B cell (primary cell): ENCODE measurements at regions not wholly inside any gene's neighbourhood (a gene's known extent, or its start where the extent isn't known, plus 50 kb on each side); places are given as distances from the start of the nearest gene placed in this dataset.

Experiments
- ATAC-seq: fragments of 200-7000 bp; cut with Tn5 transposase; one replicate; pipeline ENCODE4 v1.10.0; 2021; ENCODE audit warnings: low read depth, mild to moderate bottlenecking, moderate number of reproducible peaks, moderate library complexity
- CTCF ChIA-PET: fragments of 350-600 bp; sonication (Branson Sonifier 250); formaldehyde crosslinking; loops from one replicate; lab custom pipeline; 2021; ENCODE audit warnings: antibody characterized with exemption, inconsistent platforms; lab: Charles Lee
- POLR2A ChIA-PET: fragments of 350-600 bp; sonication (Branson Sonifier 250); formaldehyde crosslinking; loops from one replicate; lab custom pipeline; 2021; ENCODE audit warnings: antibody characterized with exemption; lab: Charles Lee
- DNase-seq: peaks from one replicate; pipeline ENCODE4 v3.0.0; 2013
- H2AFZ ChIP-seq: 2 replicates; pipeline ENCODE4 v1.6.1; 2012; ENCODE audit warnings: mild to moderate bottlenecking, low read depth, low read length; ENCODE audit not compliant: insufficient read depth, poor library complexity, severe bottlenecking
- H3K27ac ChIP-seq, 2 donors: 1 replicate in 1 of 2; 2 replicates in 1 of 2; pipeline ENCODE4 v1.5.1; 2012 to 2013; ENCODE audit warnings: low read length in 2 of 2, mild to moderate bottlenecking in 2 of 2, moderate library complexity in 1 of 2
- H3K27me3 ChIP-seq, 4 experiments: fragments of 200-600 bp in 1 of 4; sonication (generic) in 1 of 4; replicated peaks in 1 of 4; 1 replicate in 2 of 4; 2 replicates in 2 of 4; pipeline versions ENCODE4 v1.6.1 to v1.7.0; 2013 to 2016; ENCODE audit warnings: low read length in 3 of 4, mild to moderate bottlenecking in 2 of 4, mixed read lengths in 1 of 4, moderate library complexity in 1 of 4; ENCODE audit not compliant: insufficient read depth in 4 of 4, control insufficient read depth in 3 of 4; ENCODE audit errors: control extremely low read depth in 1 of 4
- H3K36me3 ChIP-seq, 2 experiments: replicated peaks in 1 of 2; 1 replicate in 1 of 2; 2 replicates in 1 of 2; pipeline versions ENCODE4 v1.6.1 to v1.7.1; 2013; ENCODE audit warnings: low read length in 1 of 2; ENCODE audit not compliant: insufficient read depth in 2 of 2, control insufficient read depth in 1 of 2; ENCODE audit errors: control extremely low read depth in 1 of 2, extremely low read depth in 1 of 2
- H3K4me1 ChIP-seq, 2 donors: fragments of 200-600 bp in 1 of 2; sonication (generic) in 1 of 2; 1 replicate in 1 of 2; 2 replicates in 1 of 2; pipeline versions ENCODE4 v1.5.1 to v1.6.1; 2013 to 2017; ENCODE audit warnings: low read length in 2 of 2; ENCODE audit not compliant: control insufficient read depth in 2 of 2, insufficient read depth in 2 of 2
- H3K4me2 ChIP-seq: replicated peaks from 2 replicates; pipeline ENCODE3; 2012; ENCODE audit warnings: mild to moderate bottlenecking, low read depth, low read length; ENCODE audit not compliant: poor library complexity, severe bottlenecking
- H3K4me3 ChIP-seq, 5 experiments: fragments of 200-600 bp in 1 of 5; sonication (generic) in 1 of 5; 1 replicate in 3 of 5; 2 replicates in 2 of 5; pipeline versions ENCODE4 v1.5.1 to v1.7.0; 2011 to 2016; ENCODE audit warnings: low read length in 4 of 5, mild to moderate bottlenecking in 4 of 5, low read depth in 2 of 5, control low read depth in 1 of 5, moderate library complexity in 1 of 5; ENCODE audit not compliant: insufficient read depth in 1 of 5; ENCODE audit errors: control extremely low read depth in 1 of 5, extremely low read depth in 1 of 5
- H3K79me2 ChIP-seq: fragments of 200-600 bp; sonication (generic); one replicate; pipeline ENCODE4 v1.6.0; 2016; ENCODE audit warnings: low read length; ENCODE audit not compliant: control insufficient read depth, insufficient read depth
- H3K9ac ChIP-seq: fragments of 200-600 bp; sonication (generic); 2 replicates; pipeline ENCODE4 v1.6.1; 2017; ENCODE audit warnings: mild to moderate bottlenecking, low read length, moderate library complexity
- H3K9me3 ChIP-seq, 3 donors: one replicate each; pipeline versions ENCODE4 v1.6.1 to v1.7.1; 2013; ENCODE audit warnings: low read length in 2 of 3; ENCODE audit not compliant: control insufficient read depth in 2 of 3, insufficient read depth in 1 of 3; ENCODE audit errors: control extremely low read depth in 1 of 3
- H4K20me1 ChIP-seq: 2 replicates; pipeline ENCODE4 v1.6.0; 2012; ENCODE audit warnings: mild to moderate bottlenecking, low read length; ENCODE audit not compliant: insufficient read depth, control insufficient read depth, poor library complexity, severe bottlenecking
- H3K27ac Mint-ChIP-seq: one replicate; pipeline ENCODE4 v1.8.0; 2021; ENCODE audit warnings: mixed read lengths
- H3K27me3 Mint-ChIP-seq: one replicate; pipeline ENCODE4 v1.8.0; 2021; ENCODE audit warnings: mixed read lengths
- H3K4me1 Mint-ChIP-seq: one replicate; pipeline ENCODE4 v1.8.0; 2021; ENCODE audit warnings: mixed read lengths
- H3K4me3 Mint-ChIP-seq: one replicate; pipeline ENCODE4 v1.8.0; 2021; ENCODE audit warnings: mixed read lengths
- H3K9me3 Mint-ChIP-seq: one replicate; pipeline ENCODE4 v1.8.0; 2022; ENCODE audit warnings: mixed read lengths; ENCODE audit not compliant: insufficient read depth
- CTCF ChIP-seq: fragments of 200-600 bp; IDR thresholded peaks from one replicate; pipeline ENCODE4 v1.8.0; 2022; ENCODE audit warnings: antibody characterized with exemption, mild to moderate bottlenecking
- EZH2 ChIP-seq: IDR thresholded peaks from 2 replicates; pipeline ENCODE4 v1.6.1; 2012; ENCODE audit warnings: borderline replicate concordance, low read depth, mild to moderate bottlenecking, moderate library complexity, low read length; ENCODE audit not compliant: insufficient read depth, poor library complexity, severe bottlenecking
- WGBS: methylation state at CpG from one replicate; pipeline ENCODE4 v1.1.5; 2013; ENCODE audit warnings: missing lambda C conversion rate; ENCODE audit not compliant: insufficient coverage; 5-methylcytosine and 5-hydroxymethylcytosine counted together
- intact Hi-C: fragments of 100-400 bp; cut with micrococcal nuclease; formaldehyde crosslinking; loops from one replicate; pipeline ENCODE4 v1.10.0; 2022

- intact Hi-C loops = no loop called here
- Histone ChIP-seq H3K27me3 (no peaks in the 10 kb centered on the region), H3K4me1 (no peaks in the 10 kb centered on the region), H3K36me3 (no peaks in the 10 kb centered on the region), H3K4me2 (no peak overlapping the region), H3K9ac (no peak overlapping the region), H3K4me3 (no peak overlapping the region), H4K20me1 (no peaks in the 10 kb centered on the region), H3K9me3 (peaks cover 0 to 8% (median 0%) of the 10 kb centered on the region in 3 donors), H3K27ac (no peak overlapping the region), H2AFZ (no peak overlapping the region), H3K79me2 (no peaks in the 10 kb centered on the region)
- ATAC-seq (no peak), DNase-seq (no peak)
- no peaks in the 10 kb centered on the region for H3K27me3 Mint-ChIP-seq
- no peaks in the 10 kb centered on the region for H3K4me1 Mint-ChIP-seq
- ChIA-PET CTCF (no interaction called here), POLR2A (no interaction called here)
- WGBS = 94% methylated on average over 8 of the region's 10 CpGs
- TF ChIP-seq CTCF (no peak), EZH2 (no peak)
- no peak overlapping the region for H3K27ac Mint-ChIP-seq
- H3K9me3 Mint-ChIP-seq = peaks cover 3% of the 10 kb centered on the region
- no peak overlapping the region for H3K4me3 Mint-ChIP-seq
These were observed 96.6 kb upstream of the NPTX2 start for GRCh38 chr7:98520356-98520951.

DNA sequence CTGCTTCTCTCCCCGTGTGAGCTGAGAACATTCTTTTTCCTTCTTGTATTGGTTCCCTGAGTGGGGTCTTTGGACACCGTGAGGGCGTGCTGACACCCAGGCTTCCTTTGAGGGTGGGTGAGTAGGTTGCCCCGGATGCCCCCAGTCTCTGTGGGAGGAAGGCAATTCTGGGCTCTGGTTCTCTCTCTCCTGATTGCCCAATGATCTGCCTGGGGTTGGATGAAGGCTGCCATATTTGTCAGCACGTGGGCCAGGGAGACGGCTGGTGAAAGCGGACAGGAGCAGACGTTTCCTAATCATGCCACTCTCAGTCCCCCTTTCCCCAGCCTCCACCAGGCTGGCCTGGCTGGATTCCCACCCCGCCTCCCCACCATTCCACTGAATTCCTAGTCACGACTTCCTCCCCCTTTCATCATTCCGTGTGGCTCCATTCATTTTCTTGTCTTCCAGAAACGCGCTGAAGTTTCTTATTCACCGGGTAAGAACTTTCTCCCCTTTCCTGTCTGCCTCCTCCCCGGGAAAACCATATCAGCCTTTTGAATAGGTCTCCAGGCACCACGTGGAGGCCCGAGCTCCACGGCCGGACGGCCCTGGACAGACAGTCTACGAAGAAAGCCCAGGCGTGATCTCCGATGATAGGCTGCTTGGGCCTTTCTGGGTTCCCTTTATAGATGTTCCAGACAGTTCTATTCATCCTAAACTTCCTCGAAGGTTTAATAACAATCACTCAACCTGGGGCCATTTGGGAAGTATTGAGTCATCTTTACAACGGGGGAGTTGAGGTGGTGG is 98.7 kb upstream of the NPTX2 start:
- 88% methylated on average over 18 of the region's 25 CpGs for WGBS
- Histone ChIP-seq H2AFZ (no peak overlapping the region), H4K20me1 (no peaks in the 10 kb centered on the region), H3K36me3 (no peaks in the 10 kb centered on the region), H3K4me2 (no peak overlapping the region), H3K4me1 (no peaks in the 10 kb centered on the region), H3K9me3 (peaks cover 0 to 19% (median 0%) of the 10 kb centered on the region in 3 donors), H3K79me2 (no peaks in the 10 kb centered on the region), H3K27ac (no peak overlapping the region), H3K27me3 (no peaks in the 10 kb centered on the region), H3K4me3 (no peak overlapping the region), H3K9ac (no peak overlapping the region)
- TF ChIP-seq CTCF = no peak
- TF ChIP-seq EZH2 = no peak
- ChIA-PET POLR2A (no interaction called here), CTCF (interaction anchor here (1.3 kb wide), 1 partner anchor 227 kb away, joined by 3 read pairs; no protein-coding TSS in a partner anchor)
- DNase-seq (no peak), ATAC-seq (no peak)
- no peak overlapping the region for H3K4me3 Mint-ChIP-seq
- intact Hi-C loops = no loop called here
- H3K27ac Mint-ChIP-seq = no peak overlapping the region
- no peaks in the 10 kb centered on the region for H3K9me3 Mint-ChIP-seq
- no peaks in the 10 kb centered on the region for H3K27me3 Mint-ChIP-seq
- no peaks in the 10 kb centered on the region for H3K4me1 Mint-ChIP-seq
